MCF 10A (cell line): ENCODE measurements at regions not wholly inside any gene's neighbourhood (a gene's known extent, or its start where the extent isn't known, plus 50 kb on each side); places are given as distances from the start of the nearest gene placed in this dataset.
A peak's percentile ranks its signal among the peaks of the same experiment; 100 is the strongest.

Source experiments
- BruUV-seq: library from RNA; stranded (reverse); fragments of 400-500 nt; replicated peaks from 2 replicates; lab custom pipeline; 2021; lab: Mats Ljungman, UMichigan
- CTCF ChIA-PET: fragments of 300-600 bp; sonication (Branson Sonifier 250); formaldehyde crosslinking; extraction: SDS; loops from one replicate; lab custom pipeline; 2021; ENCODE audit warnings: antibody characterized with exemption, inconsistent platforms; lab: Yijun Ruan, JAX
- POLR2A ChIA-PET: fragments of 300-600, 350-650 bp; sonication (Branson Sonifier 250); formaldehyde crosslinking; extraction: SDS; loops from one replicate; lab custom pipeline; 2020; ENCODE audit warnings: antibody characterized with exemption, inconsistent platforms; lab: Yijun Ruan, JAX
- DNase-seq: peaks from one replicate; pipeline ENCODE4 v3.0.0-alpha.2; 2018; ENCODE audit not compliant: unreplicated experiment
- H3K27ac Mint-ChIP-seq: one replicate; pipeline ENCODE4 v1.8.0; 2022; ENCODE audit warnings: mild to moderate bottlenecking, low read depth, mixed read lengths; ENCODE audit not compliant: unreplicated experiment
- H3K27me3 Mint-ChIP-seq: one replicate; pipeline ENCODE4 v1.8.0; 2022; ENCODE audit warnings: mixed read lengths; ENCODE audit not compliant: insufficient read depth, unreplicated experiment
- H3K36me3 Mint-ChIP-seq: one replicate; pipeline ENCODE4 v1.8.0; 2022; ENCODE audit warnings: mild to moderate bottlenecking, moderate library complexity, mixed read lengths; ENCODE audit not compliant: insufficient read depth, unreplicated experiment
- H3K4me1 Mint-ChIP-seq: one replicate; pipeline ENCODE4 v1.8.0; 2022; ENCODE audit warnings: mixed read lengths; ENCODE audit not compliant: insufficient read depth, unreplicated experiment
- H3K4me3 Mint-ChIP-seq: one replicate; pipeline ENCODE4 v1.8.0; 2022; ENCODE audit warnings: mild to moderate bottlenecking, moderate library complexity, mixed read lengths; ENCODE audit not compliant: unreplicated experiment
- H3K9me3 Mint-ChIP-seq: one replicate; pipeline ENCODE4 v1.8.0; 2022; ENCODE audit warnings: mixed read lengths; ENCODE audit not compliant: unreplicated experiment
- CTCF ChIP-seq: fragments of 200-600 bp; IDR thresholded peaks from one replicate; pipeline ENCODE4 v1.8.0; 2022; ENCODE audit warnings: antibody characterized with exemption, mild to moderate bottlenecking; ENCODE audit not compliant: unreplicated experiment
- intact Hi-C: fragments of 100-400 bp; cut with micrococcal nuclease; formaldehyde crosslinking; loops from 2 replicates; pipeline ENCODE4 v1.14.1; 2022

GRCh38 chr14:98350213-98350612 is 921.8 kb downstream of the BCL11B start:
- Mint-ChIP-seq H3K4me1 (no peaks in the 10 kb centered on the region), H3K9me3 (peaks cover 7% of the 10 kb centered on the region)
- no TSS peak for BruUV-seq

GRCh38 chr14:98364961-98365360 is 907.0 kb downstream of the BCL11B start:
- intact Hi-C loops = no loop called here
- no peaks in the 10 kb centered on the region for H3K36me3 Mint-ChIP-seq
- H3K27me3 Mint-ChIP-seq = no peaks in the 10 kb centered on the region
- no peak overlapping the region for H3K27ac Mint-ChIP-seq
- no TSS peak for BruUV-seq
- DNase-seq = no peak
- POLR2A ChIA-PET = no interaction called here
- CTCF ChIA-PET = no interaction called here
- no peak for TF ChIP-seq CTCF
- H3K9me3 Mint-ChIP-seq = peaks cover 6% of the 10 kb centered on the region
- no peaks in the 10 kb centered on the region for H3K4me1 Mint-ChIP-seq
- H3K4me3 Mint-ChIP-seq = no peak overlapping the region

More at GRCh38 chr14:98350213-98350612, 921.8 kb downstream of the BCL11B start:
- ChIA-PET POLR2A (no interaction called here), CTCF (interaction anchor here (0.7 kb wide), 1 partner anchor 415 kb away, joined by 3 read pairs; no protein-coding TSS in a partner anchor)
- DNase-seq = no peak
- Mint-ChIP-seq H3K27ac (no peak overlapping the region), H3K27me3 (no peaks in the 10 kb centered on the region), H3K36me3 (no peaks in the 10 kb centered on the region), H3K4me3 (no peak overlapping the region)
- intact Hi-C loops = no loop called here
- TF ChIP-seq CTCF = no peak

- ChIA-PET CTCF (interaction anchor here (0.6 kb wide), 1 partner anchor 229 kb away, joined by 4 read pairs; no protein-coding TSS in a partner anchor), POLR2A (no interaction called here)
- intact Hi-C loops = no loop called here
- no TSS peak for BruUV-seq
- no peak for DNase-seq
- Mint-ChIP-seq H3K27me3 (no peaks in the 10 kb centered on the region), H3K9me3 (no peaks in the 10 kb centered on the region), H3K36me3 (no peaks in the 10 kb centered on the region), H3K4me3 (no peak overlapping the region), H3K4me1 (no peaks in the 10 kb centered on the region), H3K27ac (no peak overlapping the region)
- no peak for TF ChIP-seq CTCF
Observed at GRCh38 chr14:98366429-98366828, 905.6 kb downstream of the BCL11B start.

- no peaks in the 10 kb centered on the region for H3K27me3 Mint-ChIP-seq
- H3K4me3 Mint-ChIP-seq = no peak overlapping the region
- peak; percentile 26 for DNase-seq
- H3K4me1 Mint-ChIP-seq = no peaks in the 10 kb centered on the region
- no peaks in the 10 kb centered on the region for H3K9me3 Mint-ChIP-seq
- no peak overlapping the region for H3K27ac Mint-ChIP-seq
- BruUV-seq = no TSS peak
- intact Hi-C loops = no loop called here
- H3K36me3 Mint-ChIP-seq = no peaks in the 10 kb centered on the region
- POLR2A ChIA-PET = interaction anchor here (0.7 kb wide), 1 partner anchor 73 kb away, joined by 3 read pairs; no protein-coding TSS in a partner anchor
- TF ChIP-seq CTCF = no peak
- CTCF ChIA-PET = no interaction called here
Observed at GRCh38 chr14:98368221-98368620, 903.8 kb downstream of the BCL11B start.
